H54 (cell line): ENCODE measurements at regions not wholly inside any gene's neighbourhood (a gene's known extent, or its start where the extent isn't known, plus 50 kb on each side); places are given as distances from the start of the nearest gene placed in this dataset.

Experiments
- DNase-seq: peaks from one replicate; pipeline ENCODE4 v3.0.0; 2011; ENCODE audit warnings: low spot score, mixed read lengths; ENCODE audit not compliant: insufficient read length
- FAIRE-seq: peaks from 3 replicates; lab custom pipeline; 2011; peaks lifted over from hg19 to GRCh38; lab: Jason Lieb, UNC
- POLR2A ChIP-seq: IDR thresholded peaks from 2 replicates; pipeline ENCODE4 v1.6.1; 2011; ENCODE audit warnings: low read depth, mild to moderate bottlenecking, low read length

DNA sequence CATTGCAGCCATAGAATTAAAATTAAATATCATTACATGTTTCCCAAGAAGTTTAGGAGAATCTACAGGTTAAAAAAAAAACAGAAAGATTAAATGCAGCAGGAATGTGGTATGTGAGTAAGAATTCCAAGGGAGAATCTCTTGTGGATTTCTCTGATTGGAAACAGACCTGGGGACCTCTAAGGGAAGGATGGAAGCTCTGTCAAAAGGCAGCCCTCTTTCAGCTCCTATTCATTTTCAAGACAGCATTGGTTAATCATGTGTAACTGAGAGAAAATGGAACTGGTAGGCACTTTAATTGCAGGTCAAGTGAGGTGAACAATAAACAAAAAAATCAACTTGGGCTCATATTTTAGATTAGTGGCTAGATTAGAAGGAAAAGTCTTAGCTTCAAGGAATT lies 81.4 kb upstream of the MTPN start:
- no peak for FAIRE-seq
- no peak for TF ChIP-seq POLR2A
- DNase-seq, result no peak

DNA sequence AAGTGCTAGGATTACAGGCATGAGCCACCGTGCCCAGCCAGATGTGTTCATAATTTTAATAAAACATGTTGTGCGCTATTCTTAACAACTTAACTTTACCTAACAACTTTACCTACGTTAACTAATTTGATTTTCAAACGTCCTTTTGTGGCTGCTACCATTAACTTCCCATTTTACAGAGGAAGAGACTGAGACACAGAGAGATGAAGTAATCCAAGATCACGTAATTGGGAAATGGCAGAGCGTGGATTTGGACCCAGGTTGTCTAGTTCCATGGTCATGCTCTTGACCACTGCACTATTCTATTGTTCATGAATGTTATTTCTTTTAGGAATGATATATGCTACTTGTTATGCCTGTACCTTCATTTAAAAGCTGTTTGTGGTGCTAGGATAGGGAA lies 80.3 kb upstream of the MTPN start:
- no peak for FAIRE-seq
- no peak for TF ChIP-seq POLR2A
- no peak for DNase-seq

DNA sequence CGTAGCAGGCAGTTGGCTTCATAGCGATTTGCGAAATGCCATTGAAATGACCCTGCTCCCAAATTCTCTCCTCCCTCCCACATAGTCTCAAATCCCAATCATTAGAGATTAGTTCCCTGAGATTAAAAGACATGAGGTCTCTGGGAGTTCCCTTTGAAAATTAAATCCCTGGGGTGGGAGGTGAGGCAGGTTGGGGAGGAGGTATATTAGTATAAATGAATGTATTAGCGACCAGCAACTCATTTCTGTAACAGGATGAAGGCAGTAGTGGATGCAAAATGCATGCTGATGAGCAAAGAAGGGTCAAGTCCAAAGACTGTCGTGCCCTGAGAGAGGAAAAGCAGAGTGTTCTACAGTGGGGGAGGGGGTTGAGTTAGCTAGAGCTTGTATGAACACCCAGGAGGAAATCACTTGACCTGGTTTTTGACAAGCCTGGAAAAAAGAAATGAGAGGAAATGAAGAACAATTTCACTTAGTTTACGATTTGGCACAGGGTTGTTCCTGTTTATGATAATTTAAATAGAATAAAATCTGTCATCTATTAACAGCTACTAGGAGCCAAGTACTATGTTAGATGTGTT lies 79.6 kb upstream of the MTPN start:
- DNase-seq, result no peak
- no peak for FAIRE-seq
- no peak for TF ChIP-seq POLR2A

DNA sequence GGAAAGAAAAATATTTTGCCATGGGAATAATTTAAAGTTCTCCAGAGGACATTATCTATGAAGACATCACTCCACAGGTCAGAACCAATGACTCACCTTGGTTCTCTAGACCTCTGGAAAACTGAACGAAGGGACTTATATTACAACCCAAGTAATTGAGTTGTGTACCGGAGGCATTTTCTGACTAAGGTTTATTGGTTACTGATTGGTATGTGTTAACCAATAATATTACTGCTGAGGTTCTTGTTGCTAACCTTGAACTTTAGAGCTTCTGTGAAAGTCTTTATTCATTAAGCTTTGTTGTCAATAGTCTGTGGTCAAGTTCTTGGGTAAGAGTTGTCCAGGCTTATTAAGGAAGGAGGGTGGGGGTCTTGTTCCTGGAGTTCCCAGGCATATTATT lies 78.1 kb upstream of the MTPN start:
- no peak for TF ChIP-seq POLR2A
- FAIRE-seq (no peak), DNase-seq (no peak)

DNA sequence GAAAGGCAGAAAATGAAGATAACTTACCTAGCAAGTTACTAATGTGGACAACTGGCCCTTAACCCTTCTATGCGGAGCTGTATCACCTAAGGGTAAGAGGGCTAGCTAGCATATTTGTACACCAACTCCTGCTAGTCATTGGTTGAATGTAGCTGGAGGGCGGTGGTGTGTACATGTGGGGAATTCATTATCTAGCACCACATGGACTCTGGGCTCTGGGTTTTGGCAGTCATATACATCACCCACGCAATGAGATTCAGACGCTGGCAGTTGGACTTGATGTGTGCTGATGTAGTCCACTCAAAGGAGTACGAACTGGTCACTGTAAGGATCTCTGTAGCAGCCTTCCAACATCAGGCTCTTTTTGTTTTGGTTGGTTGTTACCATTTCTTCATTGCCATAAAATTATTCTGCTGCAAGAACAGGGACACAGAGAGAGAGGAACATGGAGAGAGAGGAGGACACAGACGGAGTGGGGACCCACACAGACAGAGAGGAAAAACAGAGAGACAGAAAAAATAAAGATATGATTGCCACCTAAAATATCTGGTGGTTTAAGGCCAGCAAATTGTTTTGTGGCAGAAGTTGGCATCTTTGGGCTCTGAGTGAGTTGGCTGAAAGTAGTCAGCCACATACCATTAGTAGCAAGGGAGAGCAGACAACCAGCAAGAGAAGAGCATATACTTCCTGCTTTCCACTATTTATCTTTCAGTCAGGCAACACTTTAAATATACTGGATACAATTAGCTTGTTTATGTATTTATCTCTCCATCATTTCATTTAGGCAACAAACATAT lies 76.7 kb upstream of the MTPN start:
- DNase-seq (no peak), FAIRE-seq (no peak)
- no peak for TF ChIP-seq POLR2A

DNA sequence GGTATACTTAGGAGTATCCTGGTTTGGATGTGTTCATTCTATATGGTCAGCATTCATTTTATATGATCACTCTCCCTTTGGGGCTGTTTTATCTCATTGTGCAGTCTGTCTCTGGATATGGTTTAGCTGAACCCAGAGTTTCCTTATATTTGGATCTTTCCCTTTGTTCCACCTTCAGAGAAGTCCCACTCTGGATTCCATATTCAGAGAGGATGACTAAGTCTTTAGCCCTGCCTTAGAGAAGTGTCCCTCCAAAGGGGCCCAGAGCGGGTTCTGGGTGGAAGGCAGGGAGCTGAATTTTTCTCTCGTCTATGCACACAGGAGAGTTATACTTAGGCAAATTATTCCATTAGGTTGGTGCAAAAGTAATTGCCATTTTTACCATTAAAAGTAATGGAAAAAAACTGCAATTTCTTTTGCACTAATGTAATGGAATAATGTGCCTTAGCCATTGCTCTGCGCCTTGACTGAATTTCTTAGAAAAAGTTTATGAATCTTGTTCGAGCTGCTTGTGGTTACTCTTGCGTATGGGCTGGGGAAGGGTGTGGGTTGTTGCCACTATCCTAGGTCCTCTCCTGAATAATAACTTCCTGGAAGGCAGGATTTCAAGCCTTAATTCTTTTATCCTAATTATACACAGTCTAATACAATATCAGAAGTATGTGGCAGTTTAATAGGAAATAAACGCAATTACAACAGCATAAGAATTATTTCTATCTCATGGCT lies 74.2 kb upstream of the MTPN start:
- DNase-seq, result no peak
- TF ChIP-seq POLR2A, result no peak
- FAIRE-seq, result no peak

DNA sequence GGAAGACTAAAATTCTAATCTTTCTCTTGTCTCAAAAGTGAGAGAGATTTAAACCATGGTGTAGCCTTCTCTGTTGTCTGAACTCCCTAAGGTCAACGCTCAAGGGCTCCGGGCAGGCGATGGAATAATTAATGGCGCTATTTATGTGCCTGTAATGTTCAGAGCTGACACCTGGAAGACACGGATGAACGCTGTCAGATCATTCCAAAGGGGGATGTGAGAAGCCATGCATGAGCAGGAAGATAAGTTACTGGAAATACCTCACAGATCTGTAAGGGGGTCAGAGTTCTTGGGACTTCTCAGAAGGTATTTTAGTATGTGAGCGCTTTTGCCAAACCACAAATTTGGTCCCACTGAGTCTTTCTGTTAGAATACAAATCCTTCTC lies 73.3 kb upstream of the MTPN start:
- no peak for FAIRE-seq
- no peak for TF ChIP-seq POLR2A
- no peak for DNase-seq

- no peak for TF ChIP-seq POLR2A
- DNase-seq (no peak), FAIRE-seq (no peak)
These were observed 72.8 kb upstream of the MTPN start for GRCh38 chr7:136049818-136050461.

GRCh38 chr7:136049117-136049516 lies 72.0 kb upstream of the MTPN start:
- DNase-seq (no peak), FAIRE-seq (no peak)
- TF ChIP-seq POLR2A, result no peak

GRCh38 chr7:136046548-136046947 lies 69.4 kb upstream of the MTPN start:
- DNase-seq (no peak), FAIRE-seq (no peak)
- no peak for TF ChIP-seq POLR2A

GRCh38 chr7:136045992-136046391 lies 68.8 kb upstream of the MTPN start:
- no peak for FAIRE-seq
- TF ChIP-seq POLR2A, result no peak
- no peak for DNase-seq

- no peak for TF ChIP-seq POLR2A
- DNase-seq (no peak), FAIRE-seq (no peak)
These were observed 68.0 kb upstream of the MTPN start for GRCh38 chr7:136045181-136045580.

- FAIRE-seq, result no peak
- no peak for DNase-seq
- TF ChIP-seq POLR2A, result no peak
These were observed 62.6 kb upstream of the MTPN start for GRCh38 chr7:136039577-136040345.
